GM12892 (cell line): ENCODE measurements at regions not wholly inside any gene's neighbourhood (a gene's known extent, or its start where the extent isn't known, plus 50 kb on each side); places are given as distances from the start of the nearest gene placed in this dataset.

ENCODE experiments used
- POLR2A ChIP-seq: IDR thresholded peaks from 2 replicates; pipeline ENCODE4 v1.6.1; 2011; ENCODE audit warnings: low read depth, low read length, control low read depth
- POLR2AphosphoS5 ChIP-seq: IDR thresholded peaks from 2 replicates; pipeline ENCODE4 v1.6.1; 2011; ENCODE audit warnings: low read depth, low read length, control low read depth
- TAF1 ChIP-seq: IDR thresholded peaks from 2 replicates; pipeline ENCODE4 v1.6.1; 2011; ENCODE audit warnings: low read depth, mild to moderate bottlenecking, control low read depth, low read length, borderline replicate concordance

GRCh38 chr9:30116673-30117217 lies 2267.7 kb upstream of the ACO1 start:
- TF ChIP-seq POLR2AphosphoS5 (no peak), TAF1 (no peak), POLR2A (no peak)
